ENCODE measurements at regions not wholly inside any gene's neighbourhood (a gene's known extent, or its start where the extent isn't known, plus 50 kb on each side); places are given as distances from the start of the nearest gene placed in this dataset.

DNA sequence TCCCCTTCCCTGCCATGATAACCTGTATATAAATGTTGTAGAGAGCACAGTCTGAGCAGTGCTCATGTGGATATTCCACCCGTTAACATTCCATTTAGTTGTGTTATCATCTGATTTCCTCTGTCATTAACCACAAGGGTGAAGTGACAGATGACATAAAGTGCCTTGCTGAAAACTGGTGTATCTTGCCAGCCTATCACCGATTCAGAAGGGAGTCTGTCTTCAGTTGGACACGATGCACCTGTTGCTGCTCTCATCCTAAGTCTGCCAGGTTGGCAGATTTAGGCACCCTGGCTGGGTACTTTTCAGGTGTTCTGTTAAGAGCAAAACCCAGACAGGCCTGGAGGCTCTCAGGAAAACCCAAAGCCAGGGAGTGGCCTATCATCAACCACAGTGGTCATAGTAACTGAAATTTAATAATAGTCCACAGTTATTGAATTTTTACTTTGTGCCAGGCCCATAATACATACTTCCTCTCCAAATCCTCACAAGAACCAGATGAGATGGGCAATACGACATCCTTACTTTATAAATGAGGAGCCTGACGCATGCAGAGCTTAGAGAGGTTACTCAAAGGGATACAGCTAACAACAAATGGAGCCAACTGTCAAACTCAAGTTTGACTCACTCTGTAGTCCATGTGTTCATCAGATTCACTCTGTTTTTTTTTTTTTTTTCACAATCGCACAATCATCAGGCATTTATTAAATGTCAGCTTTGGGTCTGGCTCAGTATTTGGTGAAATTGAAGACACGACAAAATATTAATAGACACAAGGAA is 100.7 kb upstream of the SPRY4 start:
- TF ChIP-seq, protein P1, sequence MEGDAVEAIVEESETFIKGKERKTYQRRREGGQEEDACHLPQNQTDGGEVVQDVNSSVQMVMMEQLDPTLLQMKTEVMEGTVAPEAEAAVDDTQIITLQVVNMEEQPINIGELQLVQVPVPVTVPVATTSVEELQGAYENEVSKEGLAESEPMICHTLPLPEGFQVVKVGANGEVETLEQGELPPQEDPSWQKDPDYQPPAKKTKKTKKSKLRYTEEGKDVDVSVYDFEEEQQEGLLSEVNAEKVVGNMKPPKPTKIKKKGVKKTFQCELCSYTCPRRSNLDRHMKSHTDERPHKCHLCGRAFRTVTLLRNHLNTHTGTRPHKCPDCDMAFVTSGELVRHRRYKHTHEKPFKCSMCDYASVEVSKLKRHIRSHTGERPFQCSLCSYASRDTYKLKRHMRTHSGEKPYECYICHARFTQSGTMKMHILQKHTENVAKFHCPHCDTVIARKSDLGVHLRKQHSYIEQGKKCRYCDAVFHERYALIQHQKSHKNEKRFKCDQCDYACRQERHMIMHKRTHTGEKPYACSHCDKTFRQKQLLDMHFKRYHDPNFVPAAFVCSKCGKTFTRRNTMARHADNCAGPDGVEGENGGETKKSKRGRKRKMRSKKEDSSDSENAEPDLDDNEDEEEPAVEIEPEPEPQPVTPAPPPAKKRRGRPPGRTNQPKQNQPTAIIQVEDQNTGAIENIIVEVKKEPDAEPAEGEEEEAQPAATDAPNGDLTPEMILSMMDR (IDR thresholded peaks at IDR 0.05; ENCODE audit: low read depth, low read length, missing control alignments): no peak
- in situ Hi-C loops (cut with HindIII; ENCODE audit: low sequenced_read_pairs): loop anchor here (5.0 kb wide), 1 partner anchor 47 kb away; no protein-coding TSS in a partner anchor
- H3K4me3 ChIP-seq (ENCODE audit: low read depth, low read length): no peak overlapping the region
- DNase-seq (ENCODE audit: low read depth): no peak

- no peak overlapping the region for H3K4me3 ChIP-seq (ENCODE audit: low read depth, low read length)
- TF ChIP-seq, protein P1 (IDR thresholded peaks at IDR 0.05; ENCODE audit: low read depth, low read length, missing control alignments): no peak
- in situ Hi-C loops (cut with HindIII; ENCODE audit: low sequenced_read_pairs): no loop called here
- no peak for DNase-seq (ENCODE audit: low read depth)
Measured at GRCh38 chr5:142422429-142422828, 97.6 kb upstream of the SPRY4 start.

DNA sequence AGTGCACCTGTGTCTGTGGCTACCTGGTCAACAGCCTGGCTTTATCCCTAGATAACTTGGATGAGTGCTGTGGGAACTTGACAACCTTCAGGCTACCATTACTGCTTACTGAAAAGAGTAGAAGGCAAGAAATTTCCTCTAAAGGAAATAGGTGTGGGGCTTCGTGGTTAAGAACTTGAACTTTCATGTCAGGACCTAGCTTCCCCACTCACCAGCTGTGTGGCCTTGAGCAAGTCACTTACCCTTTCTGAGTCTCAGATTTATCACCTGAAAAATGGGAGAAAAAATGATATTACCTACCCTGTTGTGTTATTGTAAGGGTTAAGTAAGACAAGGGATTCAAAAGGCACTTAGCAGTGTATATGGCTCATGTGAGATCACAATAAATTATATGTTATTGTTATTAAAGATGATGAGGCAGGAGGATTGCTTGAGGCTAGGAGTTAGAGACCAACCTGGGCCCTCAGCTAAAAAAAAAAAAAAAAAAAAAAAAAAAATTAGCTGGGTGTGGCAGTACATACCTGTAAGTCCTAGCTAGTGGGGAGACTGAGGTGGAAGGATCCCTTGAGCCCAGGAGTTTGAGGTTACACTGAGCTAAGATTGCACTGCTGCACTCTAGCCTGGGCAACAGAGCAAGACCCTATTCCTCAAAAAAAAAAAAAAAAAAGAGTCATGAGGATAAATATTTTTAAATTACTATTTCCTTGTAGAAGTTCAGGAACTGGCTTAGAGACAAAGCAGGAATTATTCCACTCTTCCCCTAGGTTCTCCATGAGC is 97.0 kb upstream of the SPRY4 start:
- no peak for DNase-seq (ENCODE audit: low read depth)
- in situ Hi-C loops (cut with HindIII; ENCODE audit: low sequenced_read_pairs): no loop called here
- H3K4me3 ChIP-seq (ENCODE audit: low read depth, low read length): no peak overlapping the region
- TF ChIP-seq, protein P1 (IDR thresholded peaks at IDR 0.05; ENCODE audit: low read depth, low read length, missing control alignments): no peak

- in situ Hi-C loops (cut with HindIII; ENCODE audit: low sequenced_read_pairs): no loop called here
- DNase-seq (ENCODE audit: low read depth): no peak
- TF ChIP-seq, protein P1 (IDR thresholded peaks at IDR 0.05; ENCODE audit: low read depth, low read length, missing control alignments): no peak
- no peak overlapping the region for H3K4me3 ChIP-seq (ENCODE audit: low read depth, low read length)
Measured at GRCh38 chr5:142421228-142421617, 96.4 kb upstream of the SPRY4 start.

DNA sequence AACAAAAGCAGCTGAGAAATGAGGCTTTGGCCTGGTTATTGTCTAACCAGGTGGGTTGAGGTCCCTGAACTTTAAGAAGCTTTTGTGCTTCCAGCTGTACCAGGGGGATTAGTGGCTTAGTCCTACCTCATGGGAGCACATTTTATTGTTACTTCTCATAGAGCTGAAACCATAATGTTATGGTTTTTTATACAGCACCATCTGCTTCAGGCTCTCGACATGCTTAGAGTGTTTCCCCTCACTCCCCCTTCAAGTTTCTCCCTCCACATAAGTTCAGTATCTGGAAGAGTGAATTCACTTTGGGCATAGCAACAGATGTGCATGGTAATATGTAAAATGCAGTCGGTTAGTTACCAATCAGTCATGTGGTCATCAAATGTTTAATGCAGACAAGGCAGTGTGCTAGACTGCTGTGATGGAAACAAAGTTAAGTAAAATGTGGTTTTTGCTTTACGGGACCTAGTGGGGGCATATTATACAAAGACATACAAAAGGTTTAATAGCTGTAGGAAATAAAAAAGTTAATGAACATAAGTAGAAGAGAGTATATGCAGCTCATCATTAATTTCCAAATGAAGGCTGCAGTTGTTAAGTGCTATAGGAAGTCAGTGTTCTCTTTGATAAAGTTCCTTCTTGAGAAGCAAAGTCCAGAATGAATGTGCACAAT is 95.9 kb upstream of the SPRY4 start:
- H3K4me3 ChIP-seq (ENCODE audit: low read depth, low read length): no peak overlapping the region
- DNase-seq (ENCODE audit: low read depth): no peak
- TF ChIP-seq, protein P1 (IDR thresholded peaks at IDR 0.05; ENCODE audit: low read depth, low read length, missing control alignments): no peak
- in situ Hi-C loops (cut with HindIII; ENCODE audit: low sequenced_read_pairs): no loop called here

GRCh38 chr5:142412581-142412980 is 87.8 kb upstream of the SPRY4 start:
- TF ChIP-seq, protein P1 (IDR thresholded peaks at IDR 0.05; ENCODE audit: low read depth, low read length, missing control alignments): no peak
- H3K4me3 ChIP-seq (ENCODE audit: low read depth, low read length): no peak overlapping the region
- DNase-seq (ENCODE audit: low read depth): no peak
- in situ Hi-C loops (cut with HindIII; ENCODE audit: low sequenced_read_pairs): loop anchor here (5.0 kb wide), 1 partner anchor 130 kb away; no protein-coding TSS in a partner anchor
